Endothelial cell of umbilical vein (primary cell): ENCODE measurements at regions not wholly inside any gene's neighbourhood (a gene's known extent, or its start where the extent isn't known, plus 50 kb on each side); places are given as distances from the start of the nearest gene placed in this dataset.

Experiments
- BruUV-seq: library from RNA; stranded (reverse); fragments of 400-500 nt; replicated peaks from 2 replicates; lab custom pipeline; 2021; lab: Mats Ljungman, UMichigan
- CTCF ChIA-PET: fragments of 300-600, 350-600 bp; sonication (Branson Sonifier 250); formaldehyde crosslinking; loops from one replicate; lab custom pipeline; 2021; ENCODE audit warnings: antibody characterized with exemption, inconsistent platforms; lab: Charles Lee
- POLR2A ChIA-PET: fragments of 300-600, 350-600 bp; sonication (Branson Sonifier 250); formaldehyde crosslinking; loops from one replicate; lab custom pipeline; 2021; ENCODE audit warnings: antibody characterized with exemption, inconsistent platforms; lab: Charles Lee
- DNase-seq: peaks from one replicate; pipeline ENCODE4 v3.0.0-alpha.2; 2011; ENCODE audit warnings: low read depth, low spot score
- FAIRE-seq: peaks from 2 replicates; lab custom pipeline; 2011; peaks lifted over from hg19 to GRCh38; lab: Jason Lieb, UNC
- H2AFZ ChIP-seq: 2 replicates; pipeline ENCODE4 v1.6.0; 2012; ENCODE audit warnings: low read depth, low read length, control low read depth, inconsistent platforms
- H3K27ac ChIP-seq: 2 replicates; pipeline ENCODE4 v1.5.1; 2011; ENCODE audit warnings: low read depth, mild to moderate bottlenecking, control low read depth, low read length, moderate library complexity; ENCODE audit not compliant: insufficient read depth
- H3K27me3 ChIP-seq, 2 experiments: 2 replicates each; pipeline versions ENCODE4 v1.6.0 to v1.6.1; 2011; ENCODE audit warnings: low read length in 2 of 2, mixed read lengths in 1 of 2; ENCODE audit not compliant: control insufficient read depth in 2 of 2, insufficient read depth in 2 of 2
- H3K36me3 ChIP-seq, 2 experiments: 2 replicates in 1 of 2; 3 replicates in 1 of 2; pipeline ENCODE4 v1.5.1; 2011; ENCODE audit warnings: low read length in 2 of 2, mild to moderate bottlenecking in 1 of 2, moderate library complexity in 1 of 2; ENCODE audit not compliant: control insufficient read depth in 2 of 2, insufficient read depth in 2 of 2; ENCODE audit errors: extremely low read depth in 1 of 2
- H3K4me1 ChIP-seq: 3 replicates; pipeline ENCODE4 v1.5.1; 2011; ENCODE audit warnings: mild to moderate bottlenecking, low read length; ENCODE audit not compliant: control insufficient read depth, insufficient read depth; ENCODE audit errors: extremely low read depth
- H3K4me2 ChIP-seq: 2 replicates; pipeline ENCODE4 v1.6.1; 2011; ENCODE audit warnings: low read length, control low read depth, mixed read lengths; ENCODE audit not compliant: insufficient read depth
- H3K4me3 ChIP-seq, 3 experiments: fragments of 200-600 bp in 1 of 3; sonication (generic), shearing (Covaris generic) in 1 of 3; replicated peaks in 1 of 3; 2 replicates each; pipeline ENCODE4 v1.5.1; 2011 to 2016; ENCODE audit warnings: control low read depth in 3 of 3, low read length in 3 of 3, mild to moderate bottlenecking in 2 of 3, inconsistent platforms in 1 of 3, low read depth in 1 of 3, moderate library complexity in 1 of 3; ENCODE audit not compliant: insufficient read depth in 1 of 3
- H3K79me2 ChIP-seq: 2 replicates; pipeline ENCODE4 v1.6.0; 2012; ENCODE audit warnings: low read length, inconsistent platforms; ENCODE audit not compliant: control insufficient read depth, insufficient read depth
- H3K9ac ChIP-seq: replicated peaks from 2 replicates; pipeline ENCODE3; 2011; ENCODE audit warnings: low read length, control low read depth; ENCODE audit not compliant: insufficient read depth; ENCODE audit errors: extremely low read depth
- H3K9me1 ChIP-seq: replicated peaks from 3 replicates; pipeline ENCODE4 v1.6.0; 2011; ENCODE audit warnings: mild to moderate bottlenecking, low read length; ENCODE audit not compliant: control insufficient read depth, insufficient read depth; ENCODE audit errors: extremely low read depth
- H3K9me3 ChIP-seq: replicated peaks from 2 replicates; pipeline ENCODE4 v1.5.1; 2012; ENCODE audit warnings: low read length, inconsistent platforms; ENCODE audit not compliant: control insufficient read depth, insufficient read depth
- H4K20me1 ChIP-seq: replicated peaks from 2 replicates; pipeline ENCODE3; 2011; ENCODE audit warnings: mild to moderate bottlenecking, low read length; ENCODE audit not compliant: control insufficient read depth, insufficient read depth; ENCODE audit errors: extremely low read depth
- CTCF ChIP-seq, 2 donors: IDR thresholded peaks; 1 replicate in 1 of 2; 2 replicates in 1 of 2; pipeline ENCODE4 v1.5.1; 2011; ENCODE audit warnings: low read length in 2 of 2, mild to moderate bottlenecking in 2 of 2, moderate library complexity in 2 of 2, control low read depth in 1 of 2, inconsistent platforms in 1 of 2, low read depth in 1 of 2; ENCODE audit not compliant: insufficient read depth in 1 of 2; ENCODE audit errors: extremely low read depth in 1 of 2
- EZH2 ChIP-seq: IDR thresholded peaks from 2 replicates; pipeline ENCODE4 v1.6.1; 2012; ENCODE audit warnings: borderline replicate concordance, low read depth, mild to moderate bottlenecking, moderate library complexity, low read length, inconsistent platforms; ENCODE audit not compliant: severe bottlenecking
- FOS ChIP-seq: IDR thresholded peaks from 2 replicates; pipeline ENCODE4 v1.6.1; 2011; ENCODE audit warnings: mild to moderate bottlenecking, low read length, moderate library complexity, borderline replicate concordance; ENCODE audit not compliant: insufficient read depth
- GATA2 ChIP-seq: IDR thresholded peaks from 2 replicates; pipeline ENCODE4 v1.7.0; 2011; ENCODE audit warnings: low read depth, mild to moderate bottlenecking, moderate library complexity, mixed read lengths, low read length; ENCODE audit not compliant: insufficient read length, insufficient read depth
- JUN ChIP-seq: IDR thresholded peaks from 2 replicates; pipeline ENCODE4 v1.6.1; 2011; ENCODE audit warnings: borderline replicate concordance, low read depth; ENCODE audit not compliant: insufficient read length, insufficient read depth
- MAX ChIP-seq: IDR thresholded peaks from 2 replicates; pipeline ENCODE4 v1.6.1; 2011; ENCODE audit not compliant: insufficient read depth, insufficient read length
- MYC ChIP-seq: IDR thresholded peaks from one replicate; pipeline ENCODE4 v1.6.1; 2011; ENCODE audit warnings: mild to moderate bottlenecking, low read depth, low read length
- POLR2A ChIP-seq: IDR thresholded peaks from 2 replicates; pipeline ENCODE4 v1.6.1; 2012; ENCODE audit warnings: low read depth, mild to moderate bottlenecking, control low read depth, low read length
- POLR2AphosphoS5 ChIP-seq: IDR thresholded peaks from 2 replicates; pipeline ENCODE4 v1.6.1; 2012; ENCODE audit warnings: low read depth, mild to moderate bottlenecking, control low read depth, low read length, moderate library complexity; ENCODE audit not compliant: insufficient read depth
- dilution Hi-C: fragments of 300-500 bp; cut with MboI; formaldehyde crosslinking; loops from one replicate; pipeline ENCODE4 v1.15.0; 2019; ENCODE audit warnings: low sequenced_read_pairs; ENCODE audit not compliant: extremely low pct_ligation_motif_present
- intact Hi-C: fragments of 100-400 bp; cut with micrococcal nuclease; formaldehyde crosslinking; loops from one replicate; pipeline ENCODE4 v1.10.0; 2022

GRCh38 chrX:128517691-128518090 is 465.5 kb upstream of the ACTRT1 start:
- no peaks in the 10 kb centered on the region for H3K27me3 ChIP-seq
- no peaks in the 10 kb centered on the region for H3K36me3 ChIP-seq
- no peak overlapping the region for H2AFZ ChIP-seq
- no peaks in the 10 kb centered on the region for H3K9me3 ChIP-seq
- dilution Hi-C loops (no loop called here), intact Hi-C loops (loop anchor here (1.0 to 10.0 kb wide), 2 partner anchors 410 to 493 kb away; no protein-coding TSS in a partner anchor)
- no peak overlapping the region for H3K4me3 ChIP-seq
- no peaks in the 10 kb centered on the region for H3K4me1 ChIP-seq
- H4K20me1 ChIP-seq = no peaks in the 10 kb centered on the region
- DNase-seq = no peak
- H3K9ac ChIP-seq = no peak overlapping the region
- no peaks in the 10 kb centered on the region for H3K79me2 ChIP-seq
- H3K9me1 ChIP-seq = no peaks in the 10 kb centered on the region
- TF ChIP-seq FOS (no peak), CTCF (IDR thresholded peaks at IDR 0.05; ENCODE audit: extremely low read depth in 1 of 2, insufficient read depth in 1 of 2, low read depth in 1 of 2, low read length in 2 of 2) (no peak), EZH2 (no peak), MYC (no peak), JUN (no peak), MAX (no peak), POLR2AphosphoS5 (no peak), POLR2A (no peak), GATA2 (no peak)
- POLR2A ChIA-PET = no interaction called here
- CTCF ChIA-PET = interaction anchor here (2.7 to 3.2 kb wide), 2 partner anchors 411 to 1748 kb away, joined by 18 to 19 read pairs; no protein-coding TSS in a partner anchor
- no peak overlapping the region for H3K4me2 ChIP-seq
- no TSS peak for BruUV-seq
- H3K27ac ChIP-seq = no peak overlapping the region
- no peak for FAIRE-seq
